Inflammatory macrophage (primary cell): ENCODE measurements at regions not wholly inside any gene's neighbourhood (a gene's known extent, or its start where the extent isn't known, plus 50 kb on each side); places are given as distances from the start of the nearest gene placed in this dataset.

ENCODE experiments used
- DNase-seq, 2 donors: peaks; one replicate each; pipeline ENCODE4 v3.0.0-alpha.2; 2020 to 2022

DNA sequence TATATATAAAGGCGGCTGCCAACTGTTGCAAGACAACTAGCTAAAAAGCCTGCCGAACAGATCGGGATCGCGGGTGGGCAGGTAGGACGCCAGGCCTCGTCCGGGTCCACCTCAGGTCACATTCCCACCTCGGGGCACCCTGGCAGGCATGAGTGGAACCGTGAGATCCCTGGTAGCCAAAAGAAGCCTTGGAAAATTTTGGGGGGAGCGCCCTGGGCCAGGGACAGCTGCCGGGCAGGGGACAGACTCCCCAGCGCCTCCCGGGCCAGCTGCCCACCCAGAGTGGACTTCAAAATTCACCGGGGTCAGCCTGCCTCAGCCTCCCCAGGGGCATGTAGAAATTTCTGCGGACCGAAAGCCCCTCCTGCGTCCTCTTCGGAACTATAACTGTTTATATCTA lies 760.9 kb downstream of the KCNJ18 start:
- no peak for DNase-seq

- DNase-seq: no peak
Measured at GRCh38 chr17:22454070-22454999, 762.0 kb downstream of the KCNJ18 start.

- no peak for DNase-seq
Measured at GRCh38 chr17:22459331-22459952, 767.1 kb downstream of the KCNJ18 start.

GRCh38 chr17:22459953-22460350 lies 767.6 kb downstream of the KCNJ18 start:
- no peak for DNase-seq

GRCh38 chr17:22460461-22461063 lies 768.2 kb downstream of the KCNJ18 start:
- DNase-seq: no peak

DNA sequence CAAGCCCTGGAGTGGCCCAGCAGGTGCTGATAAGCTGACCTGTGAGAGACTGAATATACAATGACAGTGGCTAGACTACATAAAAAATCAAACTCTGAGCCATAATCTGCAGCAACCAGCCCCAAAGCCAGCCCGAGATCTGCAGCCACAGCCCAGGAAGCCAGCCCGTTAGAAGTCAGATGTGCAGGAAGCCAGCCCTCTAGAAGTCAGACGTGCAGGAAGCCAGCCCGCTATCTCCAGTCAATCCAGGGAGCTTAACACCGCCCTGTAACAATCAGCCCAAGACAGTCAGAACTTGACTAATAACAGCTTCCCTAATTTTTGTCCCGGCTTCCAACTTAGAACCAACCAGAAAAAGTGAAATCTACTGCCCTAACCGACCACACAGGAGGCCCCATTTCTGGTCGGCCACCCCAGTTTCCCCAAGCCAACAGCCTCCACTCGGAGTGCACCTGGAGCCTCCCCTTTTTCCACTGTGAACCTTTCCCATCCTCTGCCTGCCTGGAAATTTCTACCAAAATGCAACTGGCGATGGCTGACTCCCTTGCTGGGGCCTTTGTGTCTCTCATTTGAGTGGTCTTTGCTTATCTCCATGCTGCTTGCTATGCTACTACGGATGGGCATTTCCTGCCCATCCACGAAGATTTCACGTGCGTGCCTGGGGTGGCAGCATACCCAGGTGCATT lies 769.3 kb downstream of the KCNJ18 start:
- DNase-seq: no peak

DNA sequence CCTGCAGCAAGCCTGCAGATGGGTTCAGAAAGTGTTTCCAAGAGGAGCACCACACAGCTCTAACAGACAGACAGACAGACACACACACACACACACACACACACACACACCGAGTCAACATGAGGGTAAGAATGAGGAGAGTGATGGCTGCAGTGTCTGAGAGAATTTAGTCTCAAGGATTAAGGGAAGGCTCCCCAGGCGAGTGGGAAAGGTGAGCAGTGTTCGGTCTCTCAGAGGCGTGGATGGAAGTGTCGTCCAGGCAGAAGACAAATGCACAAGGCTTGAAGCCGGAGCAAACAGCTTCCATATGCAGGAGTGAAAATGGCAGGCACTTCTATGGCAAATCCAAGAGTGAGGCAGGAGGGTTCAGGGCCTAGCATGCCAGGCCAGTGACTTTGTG lies 770.1 kb downstream of the KCNJ18 start:
- DNase-seq: no peak

DNA sequence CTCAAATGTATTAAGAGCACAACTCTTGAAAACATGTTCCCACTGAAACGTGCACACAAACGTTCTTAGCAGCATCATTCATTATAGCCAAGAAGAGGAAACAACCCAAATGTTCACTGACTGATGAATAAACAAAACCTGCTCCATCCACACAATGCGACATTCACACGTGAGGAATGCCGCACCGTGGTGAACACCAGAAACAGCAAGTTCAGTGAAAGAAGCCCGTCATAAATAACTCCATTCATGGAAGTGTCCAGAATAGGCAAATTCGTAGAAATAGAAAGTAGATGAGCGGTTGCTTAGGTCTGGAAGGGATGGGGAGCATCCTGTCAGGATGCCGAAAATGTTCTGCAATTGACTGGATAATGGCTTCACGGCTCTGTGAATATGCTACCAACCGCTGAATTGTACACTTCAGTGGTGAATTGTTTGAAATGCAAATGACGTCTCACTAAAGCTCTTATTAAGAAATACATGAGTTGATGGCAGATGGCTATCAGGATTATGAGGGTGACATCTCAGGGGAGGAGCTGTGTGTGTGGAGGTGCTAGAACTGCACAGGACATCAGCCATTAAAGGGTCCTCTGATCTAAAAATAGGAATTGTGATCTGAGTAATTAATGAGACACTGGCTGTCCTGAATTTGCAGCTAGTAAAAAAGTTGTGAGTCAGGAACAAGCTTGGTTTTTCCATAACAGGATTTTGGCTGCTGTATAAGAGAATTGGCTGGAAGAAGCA lies 771.0 kb downstream of the KCNJ18 start:
- no peak for DNase-seq

DNA sequence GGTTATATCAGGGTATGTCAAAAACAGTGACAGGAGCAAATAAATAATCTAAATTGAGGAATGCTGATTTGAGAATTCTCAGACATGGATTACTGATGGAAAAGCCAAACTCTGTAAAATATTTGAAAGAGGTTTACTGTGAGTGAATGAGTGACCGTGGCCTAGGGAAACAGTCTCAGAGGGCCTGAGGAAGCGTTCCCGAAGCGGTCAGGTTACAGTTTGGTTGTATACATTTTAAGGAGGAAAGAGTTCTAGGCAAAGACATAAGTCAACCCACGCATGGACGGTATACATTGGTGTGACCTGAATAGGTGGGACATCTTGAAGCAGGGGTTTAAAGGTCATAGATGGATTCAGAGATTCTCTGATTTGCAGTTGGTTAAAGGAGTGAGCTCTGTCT lies 771.7 kb downstream of the KCNJ18 start:
- DNase-seq: no peak

DNA sequence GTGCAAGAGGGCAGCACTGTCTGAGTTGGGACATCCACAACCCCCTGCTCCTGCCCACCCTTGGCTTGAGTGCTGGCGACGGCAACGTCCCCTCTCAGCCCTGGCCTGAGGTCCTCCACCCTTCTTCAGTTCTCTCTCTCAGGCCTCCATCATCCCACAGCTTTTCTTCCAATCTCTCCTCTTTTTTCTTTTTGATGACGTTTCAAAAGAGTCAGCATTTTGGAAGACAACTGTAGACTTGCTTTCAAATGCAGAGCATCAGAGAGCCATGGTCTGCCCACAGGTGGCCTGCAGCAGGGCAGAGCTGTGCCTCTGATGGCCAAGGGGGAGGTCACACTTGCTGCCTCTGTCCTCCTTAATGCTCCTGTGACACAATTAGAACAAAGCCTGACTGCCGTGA lies 775.4 kb downstream of the KCNJ18 start:
- DNase-seq: no peak

GRCh38 chr17:22469101-22469880 lies 777.0 kb downstream of the KCNJ18 start:
- DNase-seq: no peak

GRCh38 chr17:22469941-22470340 lies 777.6 kb downstream of the KCNJ18 start:
- DNase-seq: no peak

DNA sequence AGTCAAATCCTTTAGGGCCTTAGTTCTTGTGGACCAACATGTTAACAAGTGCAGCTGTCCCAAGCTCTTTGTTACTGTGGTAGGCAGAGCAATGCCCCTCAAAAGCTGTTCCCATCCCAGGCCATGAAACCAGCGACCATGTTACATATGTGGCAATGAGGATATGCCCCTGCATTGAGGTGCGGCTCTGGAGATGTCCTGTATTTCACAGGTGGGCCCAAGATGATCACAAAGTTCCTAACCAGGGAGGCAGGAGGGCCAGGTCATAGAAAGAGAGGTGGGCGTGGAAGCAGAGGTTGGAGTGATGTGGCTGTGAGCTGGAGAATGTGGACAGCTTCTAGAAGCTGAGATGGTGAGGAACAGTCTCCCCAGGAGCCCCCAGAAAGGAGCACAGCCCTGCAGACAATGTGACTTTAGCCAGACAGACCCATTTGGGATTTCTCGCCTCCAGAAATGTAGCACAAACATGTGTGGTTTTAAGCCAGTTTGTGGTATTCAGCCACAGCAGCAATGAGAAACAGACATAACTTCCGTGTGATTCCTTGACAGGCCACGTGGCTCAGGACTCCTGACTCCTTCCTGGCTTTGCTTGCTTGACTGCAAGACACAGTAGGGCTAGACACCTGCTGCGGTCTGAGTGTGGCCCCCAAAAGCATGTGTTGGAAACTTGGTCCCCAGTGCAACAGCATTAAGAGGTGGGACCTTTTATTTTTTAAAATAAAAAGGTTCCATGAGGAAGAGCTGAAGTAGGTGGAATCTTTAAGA lies 778.3 kb downstream of the KCNJ18 start:
- DNase-seq: no peak

GRCh38 chr17:22484826-22485225 lies 792.5 kb downstream of the KCNJ18 start:
- no peak for DNase-seq

DNA sequence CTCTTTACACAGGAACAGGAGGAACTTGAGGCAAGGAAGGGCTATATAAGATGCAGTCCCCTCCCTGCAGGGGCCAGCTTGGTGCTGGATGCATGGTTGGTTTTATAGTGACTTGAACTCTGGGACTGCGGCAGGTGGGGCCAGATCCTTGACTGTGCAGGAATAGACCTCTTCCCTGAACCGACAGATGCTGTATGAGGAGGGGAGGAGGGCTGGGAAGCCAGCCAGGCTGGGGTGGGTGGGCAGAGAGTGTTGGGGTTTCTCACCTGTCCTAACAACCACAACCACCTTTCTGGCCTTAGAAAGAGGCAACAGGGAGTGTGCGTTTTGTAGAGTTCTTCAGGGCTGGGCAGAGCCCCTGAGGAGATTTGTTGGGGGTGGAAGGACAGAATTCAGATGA lies 798.1 kb downstream of the KCNJ18 start:
- no peak for DNase-seq

GRCh38 chr17:22492331-22492730 lies 800.0 kb downstream of the KCNJ18 start:
- no peak for DNase-seq

DNA sequence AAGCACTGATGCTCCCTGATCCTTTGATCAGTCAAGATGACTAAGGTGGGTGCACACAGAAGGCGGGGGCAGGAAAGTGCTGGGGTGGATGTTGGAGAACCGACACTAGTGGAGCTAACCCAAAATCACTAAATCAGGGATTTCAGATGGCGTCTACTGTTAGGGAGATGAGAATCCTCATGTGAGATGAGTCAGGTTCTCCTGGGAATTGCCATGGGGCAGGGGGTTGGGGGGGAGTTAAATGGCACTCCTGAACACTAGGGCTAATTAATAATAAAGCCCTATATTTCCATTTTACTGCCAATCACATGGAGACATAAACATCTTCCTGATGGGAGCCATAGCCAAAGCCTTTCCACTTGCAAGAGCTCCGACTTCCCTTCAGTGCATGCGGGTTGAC lies 804.1 kb downstream of the KCNJ18 start:
- DNase-seq: no peak

DNA sequence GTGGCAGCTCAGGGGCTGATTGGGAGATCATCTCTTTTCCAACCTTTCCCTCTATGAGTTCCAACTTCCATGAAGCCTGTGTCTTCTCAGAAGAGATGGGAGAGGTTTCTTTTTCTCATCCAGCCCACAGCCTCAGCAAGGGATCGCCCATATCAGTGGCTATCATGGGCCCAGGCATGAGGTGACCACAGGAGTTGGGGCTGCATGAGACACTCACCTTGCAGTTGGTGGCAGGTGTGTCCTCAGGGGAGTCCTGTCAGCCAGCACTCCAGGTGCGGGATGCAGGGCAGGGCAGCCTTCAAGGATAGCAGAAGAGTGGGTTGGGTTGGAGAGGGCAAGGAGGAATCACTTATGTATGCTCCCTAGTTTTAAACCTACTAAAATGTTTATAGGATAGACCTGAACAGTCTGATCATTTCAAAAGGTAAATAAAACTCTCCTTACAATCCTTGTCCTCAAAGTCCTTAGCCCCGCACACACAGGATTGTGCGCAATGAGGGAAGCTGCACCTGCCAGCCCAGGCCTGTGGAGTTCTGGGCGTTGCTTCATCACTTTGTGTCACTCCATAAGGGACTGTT lies 811.1 kb downstream of the KCNJ18 start:
- DNase-seq: no peak

- no peak for DNase-seq
Measured at GRCh38 chr17:22505660-22506059, 813.3 kb downstream of the KCNJ18 start.

GRCh38 chr17:22506231-22506630 lies 813.9 kb downstream of the KCNJ18 start:
- DNase-seq: no peak
